Smooth muscle cell (in vitro differentiated cells): ENCODE measurements at regions not wholly inside any gene's neighbourhood (a gene's known extent, or its start where the extent isn't known, plus 50 kb on each side); places are given as distances from the start of the nearest gene placed in this dataset.
A peak's percentile ranks its signal among the peaks of the same experiment; 100 is the strongest.

Experiments used
- DNase-seq: peaks from one replicate; lab custom pipeline; 2025; ENCODE audit not compliant: unreplicated experiment; lab: John Stamatoyannopoulos, UW
- H2AFZ ChIP-seq: fragments of 200-600 bp; sonication (generic); 2 replicates; pipeline ENCODE4 v1.6.0; 2016; ENCODE audit warnings: antibody characterized with exemption, low read depth, mild to moderate bottlenecking
- H3F3A ChIP-seq: fragments of 200-600 bp; sonication (generic); 2 replicates; pipeline ENCODE4 v1.6.0; 2017; ENCODE audit warnings: antibody characterized with exemption, low read depth
- H3K27ac ChIP-seq: fragments of 200-600 bp; sonication (generic); 2 replicates; pipeline ENCODE4 v1.5.1; 2016; ENCODE audit warnings: low read depth, mild to moderate bottlenecking
- H3K27me3 ChIP-seq: fragments of 200-600 bp; sonication (generic); 2 replicates; pipeline ENCODE4 v1.6.1; 2016; ENCODE audit warnings: low read depth, mild to moderate bottlenecking
- H3K36me3 ChIP-seq: fragments of 200-600 bp; sonication (generic); 2 replicates; pipeline ENCODE4 v1.5.1; 2016; ENCODE audit warnings: low read depth
- H3K4me1 ChIP-seq: fragments of 200-600 bp; sonication (generic); 2 replicates; pipeline ENCODE4 v1.5.1; 2016; ENCODE audit warnings: low read depth
- H3K4me2 ChIP-seq: fragments of 200-600 bp; sonication (generic); 2 replicates; pipeline ENCODE4 v1.6.0; 2016; ENCODE audit warnings: mild to moderate bottlenecking
- H3K4me3 ChIP-seq: fragments of 200-600 bp; sonication (generic); 2 replicates; pipeline ENCODE4 v1.5.1; 2016; ENCODE audit warnings: mild to moderate bottlenecking
- H3K79me2 ChIP-seq: fragments of 200-600 bp; sonication (generic); 2 replicates; pipeline ENCODE4 v1.6.0; 2016; ENCODE audit warnings: low read depth, mild to moderate bottlenecking
- H3K9ac ChIP-seq: fragments of 200-600 bp; sonication (generic); 2 replicates; pipeline ENCODE4 v1.6.0; 2016; ENCODE audit warnings: low read depth
- H3K9me3 ChIP-seq: fragments of 200-600 bp; sonication (generic); replicated peaks from 2 replicates; pipeline ENCODE4 v1.5.1; 2016; ENCODE audit warnings: low read depth
- H4K20me1 ChIP-seq: fragments of 200-600 bp; sonication (generic); 2 replicates; pipeline ENCODE4 v1.6.0; 2016; ENCODE audit warnings: low read depth
- WGBS: methylation state at CpG from one replicate; pipeline ENCODE4 v1.1.7; 2016; ENCODE audit warnings: low lambda C conversion rate; 5-methylcytosine and 5-hydroxymethylcytosine counted together
- TF ChIP-seq, protein P1 (sequence below): fragments of 200-600 bp; sonication (generic); IDR thresholded peaks from 2 replicates; pipeline ENCODE4 v1.5.1; 2017; ENCODE audit warnings: borderline replicate concordance, mild to moderate bottlenecking, antibody characterized with exemption; ENCODE audit not compliant: insufficient read depth, poor library complexity, severe bottlenecking

GRCh38 chr1:61000327-61000726 is 82.0 kb upstream of the NFIA start:
- no peaks in the 10 kb centered on the region for H3K79me2 ChIP-seq
- no peak overlapping the region for H3K27ac ChIP-seq
- no peak overlapping the region for H3K4me2 ChIP-seq
- H3K9ac ChIP-seq, result no peak overlapping the region
- TF ChIP-seq, protein P1, sequence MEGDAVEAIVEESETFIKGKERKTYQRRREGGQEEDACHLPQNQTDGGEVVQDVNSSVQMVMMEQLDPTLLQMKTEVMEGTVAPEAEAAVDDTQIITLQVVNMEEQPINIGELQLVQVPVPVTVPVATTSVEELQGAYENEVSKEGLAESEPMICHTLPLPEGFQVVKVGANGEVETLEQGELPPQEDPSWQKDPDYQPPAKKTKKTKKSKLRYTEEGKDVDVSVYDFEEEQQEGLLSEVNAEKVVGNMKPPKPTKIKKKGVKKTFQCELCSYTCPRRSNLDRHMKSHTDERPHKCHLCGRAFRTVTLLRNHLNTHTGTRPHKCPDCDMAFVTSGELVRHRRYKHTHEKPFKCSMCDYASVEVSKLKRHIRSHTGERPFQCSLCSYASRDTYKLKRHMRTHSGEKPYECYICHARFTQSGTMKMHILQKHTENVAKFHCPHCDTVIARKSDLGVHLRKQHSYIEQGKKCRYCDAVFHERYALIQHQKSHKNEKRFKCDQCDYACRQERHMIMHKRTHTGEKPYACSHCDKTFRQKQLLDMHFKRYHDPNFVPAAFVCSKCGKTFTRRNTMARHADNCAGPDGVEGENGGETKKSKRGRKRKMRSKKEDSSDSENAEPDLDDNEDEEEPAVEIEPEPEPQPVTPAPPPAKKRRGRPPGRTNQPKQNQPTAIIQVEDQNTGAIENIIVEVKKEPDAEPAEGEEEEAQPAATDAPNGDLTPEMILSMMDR, result no peak
- DNase-seq, result no peak
- no peak overlapping the region for H2AFZ ChIP-seq
- no peaks in the 10 kb centered on the region for H3F3A ChIP-seq
- 74% methylated on average over 3 of the region's 3 CpGs for WGBS
- peaks cover 40% of the 10 kb centered on the region for H3K27me3 ChIP-seq
- H3K4me1 ChIP-seq, result no peaks in the 10 kb centered on the region
- no peak overlapping the region for H3K4me3 ChIP-seq
- H4K20me1 ChIP-seq, result no peaks in the 10 kb centered on the region
- H3K9me3 ChIP-seq, result no peaks in the 10 kb centered on the region
- no peaks in the 10 kb centered on the region for H3K36me3 ChIP-seq

GRCh38 chr1:60998786-60999185 is 83.6 kb upstream of the NFIA start:
- 89% methylated on average over 5 of the region's 5 CpGs for WGBS
- H3K4me3 ChIP-seq, result no peak overlapping the region
- H3K4me1 ChIP-seq, result no peaks in the 10 kb centered on the region
- no peak overlapping the region for H3K27ac ChIP-seq
- TF ChIP-seq, protein P1, result no peak
- H2AFZ ChIP-seq, result no peak overlapping the region
- no peaks in the 10 kb centered on the region for H3K79me2 ChIP-seq
- no peaks in the 10 kb centered on the region for H3F3A ChIP-seq
- peaks cover 31% of the 10 kb centered on the region for H3K27me3 ChIP-seq
- no peak overlapping the region for H3K9ac ChIP-seq
- DNase-seq, result no peak
- H3K36me3 ChIP-seq, result no peaks in the 10 kb centered on the region
- no peaks in the 10 kb centered on the region for H3K9me3 ChIP-seq
- H3K4me2 ChIP-seq, result no peak overlapping the region
- H4K20me1 ChIP-seq, result no peaks in the 10 kb centered on the region

GRCh38 chr1:60994828-60995492 is 87.4 kb upstream of the NFIA start:
- no peaks in the 10 kb centered on the region for H3K36me3 ChIP-seq
- H3K4me2 ChIP-seq, result peak overlapping the region; percentile 5
- no peaks in the 10 kb centered on the region for H4K20me1 ChIP-seq
- no peaks in the 10 kb centered on the region for H3K9me3 ChIP-seq
- no peak for DNase-seq
- H3K79me2 ChIP-seq, result no peaks in the 10 kb centered on the region
- peaks cover 6% of the 10 kb centered on the region for H3F3A ChIP-seq
- H3K27me3 ChIP-seq, result peaks cover under 1% of the 10 kb centered on the region
- TF ChIP-seq, protein P1, result no peak
- no peak overlapping the region for H3K9ac ChIP-seq
- H3K4me1 ChIP-seq, result peaks cover 5% of the 10 kb centered on the region
- H3K27ac ChIP-seq, result no peak overlapping the region
- no peak overlapping the region for H3K4me3 ChIP-seq
- no peak overlapping the region for H2AFZ ChIP-seq

DNA sequence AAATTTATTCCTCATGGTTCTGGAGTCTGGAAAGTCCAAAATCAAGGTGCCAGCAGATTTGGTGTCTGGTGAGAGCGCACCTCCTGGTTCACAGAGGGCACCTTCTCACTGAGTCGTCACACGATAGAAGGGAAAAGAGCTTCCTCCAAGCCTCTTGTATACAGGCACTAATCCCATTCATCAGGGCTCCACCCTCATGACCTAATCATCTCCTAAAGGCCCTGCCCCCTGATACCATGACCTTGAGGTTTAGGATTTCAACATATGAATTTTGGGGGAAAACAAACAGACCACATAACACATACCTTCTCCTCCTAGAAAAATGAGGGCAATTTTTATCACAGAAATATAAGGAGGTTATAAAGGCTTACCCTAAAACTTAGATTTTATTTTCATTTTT is 88.0 kb upstream of the NFIA start:
- peak overlapping the region; percentile 5 for H3K4me2 ChIP-seq
- H3K79me2 ChIP-seq, result no peaks in the 10 kb centered on the region
- peaks cover 12% of the 10 kb centered on the region for H3F3A ChIP-seq
- peaks cover 5% of the 10 kb centered on the region for H3K4me1 ChIP-seq
- no peaks in the 10 kb centered on the region for H3K36me3 ChIP-seq
- H3K9ac ChIP-seq, result no peak overlapping the region
- H3K4me3 ChIP-seq, result no peak overlapping the region
- TF ChIP-seq, protein P1, result no peak
- no peak overlapping the region for H3K27ac ChIP-seq
- no peak overlapping the region for H2AFZ ChIP-seq
- no peaks in the 10 kb centered on the region for H3K9me3 ChIP-seq
- no peaks in the 10 kb centered on the region for H4K20me1 ChIP-seq
- no peaks in the 10 kb centered on the region for H3K27me3 ChIP-seq
- 77% methylated on average over 3 of the region's 3 CpGs for WGBS
- DNase-seq, result no peak
